Activated T-cell treated with anti-CD3 and anti-CD28 coated beads, Interleukin-2, amount 50 U/mL, for 4 hours (primary cell): ENCODE measurements at regions not wholly inside any gene's neighbourhood (a gene's known extent, or its start where the extent isn't known, plus 50 kb on each side); places are given as distances from the start of the nearest gene placed in this dataset.
"Not testable (repeated sequence)": the region's sequence is repeated elsewhere in the genome, so short reads cannot be mapped to it uniquely, and the experiment has no call there.

ENCODE experiments used
- ATAC-seq, 2 donors: fragments of 200-7000 bp; cut with Tn5 transposase; one replicate each; pipeline ENCODE4 v1.10.0; 2021
- DNase-seq: peaks from one replicate; pipeline ENCODE4 v3.0.0-alpha.2; 2020
- H3K27me3 Mint-ChIP-seq: one replicate; pipeline ENCODE4 v1.8.0; 2021; ENCODE audit warnings: low read depth, mixed read lengths
- H3K36me3 Mint-ChIP-seq: one replicate; pipeline ENCODE4 v1.8.0; 2022; ENCODE audit warnings: mixed read lengths; ENCODE audit not compliant: insufficient read depth
- H3K4me1 Mint-ChIP-seq: one replicate; pipeline ENCODE4 v1.8.0; 2021; ENCODE audit warnings: low read depth, mixed read lengths
- H3K4me3 Mint-ChIP-seq: one replicate; pipeline ENCODE4 v1.8.0; 2021; ENCODE audit warnings: mild to moderate bottlenecking, moderate library complexity, mixed read lengths
- H3K9me3 Mint-ChIP-seq: one replicate; pipeline ENCODE4 v1.8.0; 2021; ENCODE audit warnings: mixed read lengths

- peaks cover 40% of the 10 kb centered on the region for H3K27me3 Mint-ChIP-seq
- H3K4me3 Mint-ChIP-seq, result no peak overlapping the region
- ATAC-seq (no peak), DNase-seq (no peak)
- no peaks in the 10 kb centered on the region for H3K36me3 Mint-ChIP-seq
- no peaks in the 10 kb centered on the region for H3K9me3 Mint-ChIP-seq
- H3K4me1 Mint-ChIP-seq, result no peaks in the 10 kb centered on the region
Measured at GRCh38 chr3:46797486-46797885, 65.8 kb downstream of the MYL3 start.

DNA sequence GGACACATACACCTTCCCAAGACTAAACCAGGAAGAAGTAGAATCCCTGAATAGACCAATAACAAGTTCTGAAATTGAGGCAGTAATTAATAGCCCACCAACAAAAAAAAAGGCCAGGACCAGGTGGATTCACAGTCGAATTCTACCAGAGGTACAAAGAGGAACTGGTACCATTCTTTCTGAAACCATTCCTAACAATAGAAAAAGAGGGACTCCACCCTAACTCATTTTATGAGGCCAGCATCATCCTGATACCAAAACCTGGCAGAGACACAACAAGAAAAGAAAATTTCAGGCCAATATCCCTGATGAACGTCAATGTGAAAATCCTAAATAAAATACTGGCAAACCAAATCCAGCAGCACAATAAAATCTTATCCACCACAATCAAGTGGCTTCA lies 69.9 kb downstream of the MYL3 start:
- ATAC-seq, H3K4me1 Mint-ChIP-seq, H3K36me3 Mint-ChIP-seq, H3K4me3 Mint-ChIP-seq, H3K9me3 Mint-ChIP-seq, DNase-seq: not testable (repeated sequence)
- H3K27me3 Mint-ChIP-seq, result peaks cover 52% of the 10 kb centered on the region

- ATAC-seq, result no peak
- no peaks in the 10 kb centered on the region for H3K4me1 Mint-ChIP-seq
- no peaks in the 10 kb centered on the region for H3K36me3 Mint-ChIP-seq
- H3K9me3 Mint-ChIP-seq, result peaks cover 8% of the 10 kb centered on the region
- peaks cover 12% of the 10 kb centered on the region for H3K27me3 Mint-ChIP-seq
- DNase-seq, result no peak
- H3K4me3 Mint-ChIP-seq, result no peak overlapping the region
Measured at GRCh38 chr3:46778101-46778500, 60.4 kb upstream of the PRSS50 start.

- ATAC-seq, H3K4me3 Mint-ChIP-seq, H3K27me3 Mint-ChIP-seq, DNase-seq, H3K36me3 Mint-ChIP-seq, H3K4me1 Mint-ChIP-seq: not testable (repeated sequence)
- H3K9me3 Mint-ChIP-seq, result peaks cover 29% of the 10 kb centered on the region
Measured at GRCh38 chr3:46772498-46772897, 54.8 kb upstream of the PRSS50 start.

DNA sequence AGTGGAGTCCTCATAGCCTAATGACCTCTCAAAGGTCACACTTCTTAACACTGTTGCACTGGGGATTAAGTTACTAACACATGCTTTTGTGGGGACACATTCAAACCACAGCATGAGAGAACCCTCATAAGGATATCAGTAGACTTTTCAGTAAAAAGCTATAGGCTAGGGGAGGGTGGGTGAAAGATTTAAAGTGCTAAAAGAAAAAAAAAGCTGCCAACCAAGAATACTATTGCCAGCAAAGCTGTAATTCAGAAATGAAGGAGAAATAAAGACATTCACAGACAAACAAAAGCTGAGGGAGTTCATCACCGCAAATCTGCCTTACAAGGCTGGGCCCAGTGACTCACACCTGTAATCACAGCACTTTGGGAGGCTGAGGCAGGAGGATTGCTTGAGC lies 50.4 kb upstream of the PRSS50 start:
- Mint-ChIP-seq H3K36me3 (peaks cover 1% of the 10 kb centered on the region), H3K27me3 (no peaks in the 10 kb centered on the region), H3K4me1 (no peaks in the 10 kb centered on the region), H3K4me3 (no peak overlapping the region), H3K9me3 (peaks cover 42% of the 10 kb centered on the region)
- DNase-seq (no peak), ATAC-seq (no peak)
